Activated CD8-positive, alpha-beta T cell treated with anti-CD3 and anti-CD28 coated beads for 36 hours (primary cell): ENCODE measurements at regions not wholly inside any gene's neighbourhood (a gene's known extent, or its start where the extent isn't known, plus 50 kb on each side); places are given as distances from the start of the nearest gene placed in this dataset.

Experiments used
- ATAC-seq: fragments of 200-7000 bp; cut with Tn5 transposase; one replicate; pipeline ENCODE4 v1.10.0; 2021; ENCODE audit warnings: mild to moderate bottlenecking, moderate library complexity
- CTCF ChIA-PET: fragments of 350-600 bp; sonication (Branson Sonifier 250); formaldehyde crosslinking; loops from one replicate; lab custom pipeline; 2021; ENCODE audit warnings: antibody characterized with exemption; lab: Charles Lee
- POLR2A ChIA-PET: fragments of 350-600 bp; sonication (Branson Sonifier 250); formaldehyde crosslinking; loops from one replicate; lab custom pipeline; 2021; ENCODE audit warnings: antibody characterized with exemption; lab: Charles Lee
- DNase-seq: peaks from one replicate; pipeline ENCODE4 v3.0.0-alpha.2; 2020
- H3K27ac Mint-ChIP-seq: one replicate; pipeline ENCODE4 v1.8.0; 2021; ENCODE audit warnings: mild to moderate bottlenecking, mixed read lengths
- H3K27me3 Mint-ChIP-seq: one replicate; pipeline ENCODE4 v1.8.0; 2021; ENCODE audit warnings: mixed read lengths
- H3K36me3 Mint-ChIP-seq: one replicate; pipeline ENCODE4 v1.8.0; 2021; ENCODE audit warnings: low read depth, mixed read lengths
- H3K4me1 Mint-ChIP-seq: one replicate; pipeline ENCODE4 v1.8.0; 2021; ENCODE audit warnings: low read depth, mixed read lengths
- H3K4me3 Mint-ChIP-seq: one replicate; pipeline ENCODE4 v1.8.0; 2021; ENCODE audit warnings: mild to moderate bottlenecking, moderate library complexity, mixed read lengths
- H3K9me3 Mint-ChIP-seq: one replicate; pipeline ENCODE4 v1.8.0; 2021; ENCODE audit warnings: mixed read lengths
- intact Hi-C: fragments of 100-400 bp; cut with micrococcal nuclease; formaldehyde crosslinking; loops from one replicate; pipeline ENCODE4 v1.10.0; 2022
- TF ChIP-seq, protein P1 (sequence below): fragments of 200-600 bp; IDR thresholded peaks from one replicate; pipeline ENCODE4 v1.8.0; 2022; ENCODE audit warnings: antibody characterized with exemption, mild to moderate bottlenecking

- TF ChIP-seq, protein P1, sequence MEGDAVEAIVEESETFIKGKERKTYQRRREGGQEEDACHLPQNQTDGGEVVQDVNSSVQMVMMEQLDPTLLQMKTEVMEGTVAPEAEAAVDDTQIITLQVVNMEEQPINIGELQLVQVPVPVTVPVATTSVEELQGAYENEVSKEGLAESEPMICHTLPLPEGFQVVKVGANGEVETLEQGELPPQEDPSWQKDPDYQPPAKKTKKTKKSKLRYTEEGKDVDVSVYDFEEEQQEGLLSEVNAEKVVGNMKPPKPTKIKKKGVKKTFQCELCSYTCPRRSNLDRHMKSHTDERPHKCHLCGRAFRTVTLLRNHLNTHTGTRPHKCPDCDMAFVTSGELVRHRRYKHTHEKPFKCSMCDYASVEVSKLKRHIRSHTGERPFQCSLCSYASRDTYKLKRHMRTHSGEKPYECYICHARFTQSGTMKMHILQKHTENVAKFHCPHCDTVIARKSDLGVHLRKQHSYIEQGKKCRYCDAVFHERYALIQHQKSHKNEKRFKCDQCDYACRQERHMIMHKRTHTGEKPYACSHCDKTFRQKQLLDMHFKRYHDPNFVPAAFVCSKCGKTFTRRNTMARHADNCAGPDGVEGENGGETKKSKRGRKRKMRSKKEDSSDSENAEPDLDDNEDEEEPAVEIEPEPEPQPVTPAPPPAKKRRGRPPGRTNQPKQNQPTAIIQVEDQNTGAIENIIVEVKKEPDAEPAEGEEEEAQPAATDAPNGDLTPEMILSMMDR, result no peak
- Mint-ChIP-seq H3K36me3 (no peaks in the 10 kb centered on the region), H3K9me3 (no peaks in the 10 kb centered on the region), H3K4me1 (no peaks in the 10 kb centered on the region), H3K27ac (no peak overlapping the region), H3K27me3 (no peaks in the 10 kb centered on the region), H3K4me3 (no peak overlapping the region)
- intact Hi-C loops, result no loop called here
- DNase-seq (no peak), ATAC-seq (no peak)
- ChIA-PET CTCF (no interaction called here), POLR2A (no interaction called here)
Observed at GRCh38 chr1:101683136-101683535, 313.6 kb downstream of the OLFM3 start.

DNA sequence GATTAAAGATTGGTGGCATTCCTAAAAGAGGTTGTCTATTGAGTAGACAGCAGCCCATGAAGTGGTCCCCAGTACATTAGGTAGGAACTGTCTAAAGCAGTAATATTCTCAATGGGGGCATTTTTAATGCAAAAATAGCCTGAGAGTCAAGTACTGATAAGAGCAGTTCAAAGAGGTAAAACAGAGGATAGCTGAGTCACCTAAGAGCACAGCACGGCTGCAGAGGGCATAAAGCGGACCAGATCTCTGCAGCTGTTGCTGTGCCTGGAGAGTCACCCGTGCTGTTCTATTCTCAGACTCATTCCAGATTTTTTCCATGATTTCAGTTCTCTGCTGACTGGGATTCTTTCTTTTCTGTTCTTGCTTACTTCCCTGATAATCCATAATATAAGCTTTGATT lies 313.2 kb downstream of the OLFM3 start:
- H3K4me1 Mint-ChIP-seq, result no peaks in the 10 kb centered on the region
- ATAC-seq (no peak), DNase-seq (no peak)
- CTCF ChIA-PET, result no interaction called here
- H3K4me3 Mint-ChIP-seq, result no peak overlapping the region
- no peaks in the 10 kb centered on the region for H3K9me3 Mint-ChIP-seq
- POLR2A ChIA-PET, result no interaction called here
- intact Hi-C loops, result no loop called here
- H3K36me3 Mint-ChIP-seq, result no peaks in the 10 kb centered on the region
- TF ChIP-seq, protein P1, result no peak
- H3K27ac Mint-ChIP-seq, result no peak overlapping the region
- no peaks in the 10 kb centered on the region for H3K27me3 Mint-ChIP-seq

DNA sequence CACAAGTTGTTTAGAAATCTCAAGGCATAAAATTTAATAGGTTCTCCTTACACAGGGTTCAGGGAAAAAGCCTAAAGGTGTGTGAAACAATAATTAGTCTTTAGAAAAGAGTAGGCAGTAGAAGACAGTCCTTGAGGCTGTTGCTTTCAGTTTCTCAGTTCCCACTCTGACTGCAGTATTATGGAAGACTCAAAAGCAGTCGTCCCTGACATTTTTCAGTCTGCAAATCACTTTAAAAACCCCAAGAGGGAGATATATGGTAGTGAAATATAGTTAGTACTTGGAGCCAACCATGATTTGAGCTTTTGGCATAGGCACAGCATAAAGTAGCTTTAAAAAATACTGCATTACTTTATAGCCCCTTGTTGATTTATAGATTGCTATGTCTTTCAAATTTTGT lies 299.7 kb downstream of the OLFM3 start:
- CTCF ChIA-PET, result no interaction called here
- no peak overlapping the region for H3K4me3 Mint-ChIP-seq
- no peak overlapping the region for H3K27ac Mint-ChIP-seq
- peaks cover 4% of the 10 kb centered on the region for H3K27me3 Mint-ChIP-seq
- TF ChIP-seq, protein P1, result no peak
- no peaks in the 10 kb centered on the region for H3K36me3 Mint-ChIP-seq
- DNase-seq (no peak), ATAC-seq (no peak)
- intact Hi-C loops, result no loop called here
- POLR2A ChIA-PET, result no interaction called here
- H3K9me3 Mint-ChIP-seq, result no peaks in the 10 kb centered on the region
- H3K4me1 Mint-ChIP-seq, result no peaks in the 10 kb centered on the region

DNA sequence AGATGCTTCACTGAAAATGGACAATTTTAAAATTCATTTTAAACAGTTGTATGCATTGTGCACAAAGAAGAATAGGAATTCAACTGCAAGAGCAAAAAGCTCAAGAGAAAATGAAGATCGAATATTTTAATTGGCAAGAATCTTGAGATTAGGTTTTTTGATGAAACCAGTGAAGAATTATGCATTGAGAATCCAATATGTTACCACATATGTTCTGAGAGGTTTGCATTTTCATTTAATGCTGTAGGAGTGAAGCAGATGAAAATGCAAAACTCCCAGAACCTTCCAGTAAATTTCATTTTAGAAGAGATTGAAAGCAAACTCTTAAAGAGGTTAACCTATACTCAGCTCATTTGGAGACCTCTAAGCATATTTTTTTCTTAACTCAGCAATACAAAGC lies 298.0 kb downstream of the OLFM3 start:
- ChIA-PET CTCF (no interaction called here), POLR2A (no interaction called here)
- Mint-ChIP-seq H3K4me3 (no peak overlapping the region), H3K4me1 (no peaks in the 10 kb centered on the region), H3K36me3 (no peaks in the 10 kb centered on the region), H3K27me3 (peaks cover 4% of the 10 kb centered on the region), H3K9me3 (no peaks in the 10 kb centered on the region), H3K27ac (no peak overlapping the region)
- intact Hi-C loops, result no loop called here
- ATAC-seq (no peak), DNase-seq (no peak)
- TF ChIP-seq, protein P1, result no peak

DNA sequence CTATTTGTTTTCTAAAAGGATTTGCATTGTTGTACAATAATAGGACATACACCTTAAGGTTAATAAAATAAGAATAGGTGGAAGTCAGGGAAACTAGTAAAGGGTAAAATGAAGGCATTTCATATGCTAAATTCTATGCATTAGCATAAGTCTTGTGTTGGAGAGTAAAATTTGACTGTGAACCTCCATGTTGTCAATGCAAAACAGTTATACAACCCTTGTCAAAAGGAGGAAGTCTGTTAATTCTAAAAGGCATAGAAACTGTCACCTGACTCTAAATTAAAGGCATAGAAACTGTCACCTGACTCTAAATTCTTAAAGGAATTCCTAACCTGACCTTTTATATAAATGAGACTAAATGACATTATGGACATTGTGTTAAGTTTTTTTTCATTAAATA lies 291.8 kb downstream of the OLFM3 start:
- ChIA-PET CTCF (no interaction called here), POLR2A (no interaction called here)
- no peak for DNase-seq
- Mint-ChIP-seq H3K27me3 (peaks cover 2% of the 10 kb centered on the region), H3K4me3 (no peak overlapping the region), H3K4me1 (no peaks in the 10 kb centered on the region), H3K9me3 (no peaks in the 10 kb centered on the region), H3K36me3 (no peaks in the 10 kb centered on the region), H3K27ac (no peak overlapping the region)
- ATAC-seq, result no peak
- intact Hi-C loops, result no loop called here
- TF ChIP-seq, protein P1, result no peak
